ENCODE measurements at regions not wholly inside any gene's neighbourhood (a gene's known extent, or its start where the extent isn't known, plus 50 kb on each side); places are given as distances from the start of the nearest gene placed in this dataset.
A peak's percentile ranks its signal among the peaks of the same experiment; 100 is the strongest.

DNA sequence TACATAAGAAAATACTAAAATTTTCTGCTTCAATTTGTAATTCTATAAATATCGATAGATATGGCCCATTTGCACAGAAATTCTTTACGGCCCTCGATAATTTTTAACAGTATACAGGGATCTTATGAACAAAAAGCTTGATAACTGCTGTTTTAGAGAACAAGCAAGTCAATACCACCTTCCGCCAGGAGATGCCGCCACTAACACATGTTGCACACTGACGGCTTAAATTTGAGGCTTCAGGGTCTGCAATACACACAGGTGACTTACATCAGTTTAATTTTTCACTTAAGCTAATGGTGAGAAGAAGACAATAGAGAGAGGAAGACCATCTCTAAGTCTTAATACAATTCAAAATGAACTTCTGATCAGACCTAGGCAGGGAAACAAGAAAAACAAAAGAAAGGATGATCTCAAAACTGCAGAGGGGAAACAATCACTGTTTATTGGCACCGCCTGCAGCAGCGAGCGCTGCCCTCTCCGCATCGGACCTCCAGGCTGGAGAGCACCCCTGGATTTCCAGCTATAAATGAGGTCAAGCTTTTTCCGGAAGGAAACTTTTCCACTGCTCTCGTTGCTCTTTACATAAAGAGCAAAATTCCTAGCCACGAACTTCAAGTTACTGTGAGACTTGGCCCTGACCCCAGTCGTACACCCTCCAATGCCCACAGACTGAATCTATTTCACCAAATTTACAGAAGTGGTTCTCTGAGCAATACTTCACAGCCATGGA lies 53.9 kb downstream of the OTOR start:
- peak; percentile 45 for DNase-seq (ENCODE audit: extremely low spot score)
- POLR2A ChIA-PET, result no interaction called here
- CTCF ChIA-PET, result interaction anchor here (0.7 to 9.4 kb wide), 17 partner anchors 8 to 658 kb away, joined by 3 to 217 read pairs (median 5); no protein-coding TSS in a partner anchor
- TF ChIP-seq, protein P1, sequence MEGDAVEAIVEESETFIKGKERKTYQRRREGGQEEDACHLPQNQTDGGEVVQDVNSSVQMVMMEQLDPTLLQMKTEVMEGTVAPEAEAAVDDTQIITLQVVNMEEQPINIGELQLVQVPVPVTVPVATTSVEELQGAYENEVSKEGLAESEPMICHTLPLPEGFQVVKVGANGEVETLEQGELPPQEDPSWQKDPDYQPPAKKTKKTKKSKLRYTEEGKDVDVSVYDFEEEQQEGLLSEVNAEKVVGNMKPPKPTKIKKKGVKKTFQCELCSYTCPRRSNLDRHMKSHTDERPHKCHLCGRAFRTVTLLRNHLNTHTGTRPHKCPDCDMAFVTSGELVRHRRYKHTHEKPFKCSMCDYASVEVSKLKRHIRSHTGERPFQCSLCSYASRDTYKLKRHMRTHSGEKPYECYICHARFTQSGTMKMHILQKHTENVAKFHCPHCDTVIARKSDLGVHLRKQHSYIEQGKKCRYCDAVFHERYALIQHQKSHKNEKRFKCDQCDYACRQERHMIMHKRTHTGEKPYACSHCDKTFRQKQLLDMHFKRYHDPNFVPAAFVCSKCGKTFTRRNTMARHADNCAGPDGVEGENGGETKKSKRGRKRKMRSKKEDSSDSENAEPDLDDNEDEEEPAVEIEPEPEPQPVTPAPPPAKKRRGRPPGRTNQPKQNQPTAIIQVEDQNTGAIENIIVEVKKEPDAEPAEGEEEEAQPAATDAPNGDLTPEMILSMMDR (IDR thresholded peaks at IDR 0.05; ENCODE audit: control extremely low read depth, extremely low read depth, low read depth, missing control alignments), result peak; percentile 74

- TF ChIP-seq, protein P1 (IDR thresholded peaks at IDR 0.05; ENCODE audit: control extremely low read depth, extremely low read depth, low read depth, missing control alignments), result no peak
- no peak for DNase-seq (ENCODE audit: extremely low spot score)
- POLR2A ChIA-PET, result no interaction called here
- CTCF ChIA-PET, result interaction anchor here (1.1 to 9.4 kb wide), 13 partner anchors 9 to 658 kb away, joined by 3 to 217 read pairs (median 5); no protein-coding TSS in a partner anchor
These were observed 54.4 kb downstream of the OTOR start for GRCh38 chr20:16802652-16802935.

DNA sequence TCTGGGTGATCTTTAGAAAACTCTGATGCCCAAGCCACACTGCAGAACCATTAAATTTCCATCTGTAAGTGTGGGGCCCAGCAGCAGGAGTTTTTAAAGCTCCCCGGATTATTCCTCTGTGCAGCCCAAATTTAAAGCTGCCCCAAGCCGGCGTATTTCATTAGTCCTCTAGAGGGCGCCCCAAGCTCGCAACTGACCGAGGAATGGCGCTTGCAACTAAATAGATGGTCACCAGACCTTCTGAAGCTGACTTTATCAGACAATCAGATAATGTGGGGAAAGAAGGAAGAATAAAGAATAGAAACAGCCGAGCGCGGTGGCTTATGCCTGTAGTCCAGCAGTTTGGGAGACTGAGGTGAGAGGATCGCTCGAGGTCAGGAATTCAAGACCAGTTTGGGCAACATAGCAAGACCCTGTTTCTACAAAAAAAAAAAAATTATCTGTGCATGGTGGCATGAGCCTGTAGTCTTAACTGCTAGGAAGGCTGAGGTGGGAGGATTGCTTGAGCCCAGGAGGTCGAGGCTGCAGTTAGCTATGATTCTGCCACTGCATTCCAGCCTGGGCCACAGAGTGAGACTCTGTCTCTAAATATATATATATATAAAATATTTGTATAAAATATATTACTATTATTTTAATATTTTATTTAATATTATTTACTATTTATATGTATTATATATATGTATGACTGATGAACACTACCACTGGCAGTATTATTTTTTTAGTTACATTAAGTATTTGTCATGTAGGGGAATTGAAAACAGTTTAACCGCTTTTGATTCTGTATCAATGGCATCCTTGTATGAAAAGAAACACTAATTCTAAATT lies 56.0 kb downstream of the OTOR start:
- TF ChIP-seq, protein P1 (IDR thresholded peaks at IDR 0.05; ENCODE audit: control extremely low read depth, extremely low read depth, low read depth, missing control alignments), result peak; percentile 89
- DNase-seq (ENCODE audit: extremely low spot score), result peak; percentile 54
- ChIA-PET CTCF (interaction anchor here (0.6 to 9.4 kb wide), 23 partner anchors 7 to 656 kb away, joined by 3 to 217 read pairs (median 4); no protein-coding TSS in a partner anchor), POLR2A (no interaction called here)

GRCh38 chr20:16804793-16805187 lies 56.6 kb downstream of the OTOR start:
- no peak for DNase-seq (ENCODE audit: extremely low spot score)
- ChIA-PET CTCF (interaction anchor here (0.7 to 9.4 kb wide), 10 partner anchors 7 to 628 kb away, joined by 3 to 217 read pairs (median 8); no protein-coding TSS in a partner anchor), POLR2A (no interaction called here)
- TF ChIP-seq, protein P1 (IDR thresholded peaks at IDR 0.05; ENCODE audit: control extremely low read depth, extremely low read depth, low read depth, missing control alignments), result no peak

DNA sequence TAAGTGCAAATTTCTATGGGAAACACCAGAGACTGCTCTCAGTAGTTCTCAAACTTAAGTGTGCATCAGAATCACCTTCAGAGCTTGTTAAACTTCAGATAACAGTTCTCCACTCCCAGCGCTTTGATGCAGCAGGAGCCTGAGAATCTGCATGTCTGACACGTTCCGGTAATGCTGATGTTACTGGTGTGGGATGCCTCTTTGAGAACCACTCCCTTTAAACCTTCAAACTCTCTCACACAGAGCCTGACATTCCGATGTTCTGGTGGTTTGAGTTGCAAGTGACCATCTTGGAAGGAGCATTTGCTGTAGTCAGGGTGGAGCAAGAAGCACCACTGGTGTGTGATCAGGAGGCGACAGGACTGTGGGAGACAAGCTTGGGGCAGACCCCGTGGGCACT lies 57.9 kb downstream of the OTOR start:
- TF ChIP-seq, protein P1 (IDR thresholded peaks at IDR 0.05; ENCODE audit: control extremely low read depth, extremely low read depth, low read depth, missing control alignments), result no peak
- no peak for DNase-seq (ENCODE audit: extremely low spot score)
- ChIA-PET POLR2A (no interaction called here), CTCF (interaction anchor here (1.6 to 9.4 kb wide), 3 partner anchors 15 to 627 kb away, joined by 5 to 217 read pairs (median 13); no protein-coding TSS in a partner anchor)

- TF ChIP-seq, protein P1 (IDR thresholded peaks at IDR 0.05; ENCODE audit: control extremely low read depth, extremely low read depth, low read depth, missing control alignments), result no peak
- ChIA-PET CTCF (interaction anchor here (2.0 to 9.4 kb wide), 2 partner anchors 14 to 626 kb away, joined by 13 to 217 read pairs; no protein-coding TSS in a partner anchor), POLR2A (no interaction called here)
- DNase-seq (ENCODE audit: extremely low spot score), result no peak
These were observed 58.7 kb downstream of the OTOR start for GRCh38 chr20:16806886-16807285.

All from GM10248 (cell line).